H9 (cell line): ENCODE measurements at regions not wholly inside any gene's neighbourhood (a gene's known extent, or its start where the extent isn't known, plus 50 kb on each side); places are given as distances from the start of the nearest gene placed in this dataset.

ENCODE experiments used
- DNase-seq: peaks from one replicate; pipeline ENCODE4 v3.0.0-alpha.2; 2017
- H2AFZ ChIP-seq: one replicate; pipeline ENCODE4 v1.6.1; 2013; ENCODE audit warnings: mild to moderate bottlenecking, low read length, control low read depth, moderate library complexity
- H2AK5ac ChIP-seq: 2 replicates; pipeline ENCODE4 v1.6.1; 2013; ENCODE audit warnings: low read length, control low read depth, mixed read lengths; ENCODE audit not compliant: insufficient read length
- H2BK120ac ChIP-seq: one replicate; pipeline ENCODE4 v1.6.1; 2013; ENCODE audit warnings: low read depth, mild to moderate bottlenecking, low read length, control low read depth, inconsistent platforms; ENCODE audit not compliant: poor library complexity, severe bottlenecking
- H2BK12ac ChIP-seq: 2 replicates; pipeline ENCODE4 v1.6.1; 2013; ENCODE audit warnings: low read length, control low read depth, mixed read lengths, low read depth; ENCODE audit not compliant: insufficient read length
- H2BK15ac ChIP-seq: 2 replicates; pipeline ENCODE4 v1.6.1; 2013; ENCODE audit warnings: low read depth, low read length, control low read depth
- H2BK20ac ChIP-seq: one replicate; pipeline ENCODE4 v1.6.1; 2013; ENCODE audit warnings: low read depth, mild to moderate bottlenecking, low read length, control low read depth, inconsistent platforms; ENCODE audit not compliant: poor library complexity, severe bottlenecking
- H2BK5ac ChIP-seq: 2 replicates; pipeline ENCODE4 v1.6.1; 2013; ENCODE audit warnings: low read length, control low read depth, mixed read lengths; ENCODE audit not compliant: insufficient read length
- H3K14ac ChIP-seq: 2 replicates; pipeline ENCODE4 v1.6.1; 2013; ENCODE audit warnings: low read length, control low read depth; ENCODE audit not compliant: insufficient read depth
- H3K18ac ChIP-seq: 2 replicates; pipeline ENCODE4 v1.6.1; 2013; ENCODE audit warnings: low read depth, mild to moderate bottlenecking, mixed read lengths, low read length, control low read depth; ENCODE audit not compliant: insufficient read length
- H3K23ac ChIP-seq: 2 replicates; pipeline ENCODE4 v1.6.1; 2013; ENCODE audit warnings: low read length, control low read depth, mixed read lengths, low read depth; ENCODE audit not compliant: insufficient read length
- H3K23me2 ChIP-seq: 2 replicates; pipeline ENCODE4 v1.6.1; 2013; ENCODE audit warnings: low read depth, mild to moderate bottlenecking, mixed read lengths, low read length, control low read depth; ENCODE audit not compliant: insufficient read length, poor library complexity, severe bottlenecking
- H3K27ac ChIP-seq: 2 replicates; pipeline ENCODE4 v1.5.1; 2013; ENCODE audit warnings: low read length, control low read depth, mixed read lengths, low read depth; ENCODE audit not compliant: insufficient read length
- H3K27me3 ChIP-seq: 2 replicates; pipeline ENCODE4 v1.6.1; 2013; ENCODE audit warnings: low read length, control low read depth, inconsistent platforms; ENCODE audit not compliant: insufficient read depth
- H3K4ac ChIP-seq: 2 replicates; pipeline ENCODE4 v1.6.1; 2013; ENCODE audit warnings: low read depth, mild to moderate bottlenecking, control low read depth, inconsistent platforms, low read length, moderate library complexity
- H3K4me1 ChIP-seq: 2 replicates; pipeline ENCODE4 v1.6.1; 2013; ENCODE audit warnings: low read length, control low read depth, inconsistent platforms; ENCODE audit not compliant: insufficient read depth
- H3K4me2 ChIP-seq: 2 replicates; pipeline ENCODE4 v1.6.1; 2013; ENCODE audit warnings: low read length, control low read depth, mixed read lengths; ENCODE audit not compliant: insufficient read length, insufficient read depth
- H3K56ac ChIP-seq: 2 replicates; pipeline ENCODE4 v1.6.1; 2013; ENCODE audit warnings: low read depth, mild to moderate bottlenecking, mixed read lengths, low read length, control low read depth; ENCODE audit not compliant: insufficient read length
- H3K79me1 ChIP-seq: 2 replicates; pipeline ENCODE4 v1.6.1; 2013; ENCODE audit warnings: low read depth, mild to moderate bottlenecking, moderate library complexity, low read length, control low read depth, inconsistent platforms; ENCODE audit not compliant: insufficient read depth, poor library complexity, severe bottlenecking
- H3K79me2 ChIP-seq: 2 replicates; pipeline ENCODE4 v1.6.1; 2013; ENCODE audit warnings: low read length, control low read depth, inconsistent platforms; ENCODE audit not compliant: insufficient read depth
- H3K9ac ChIP-seq: 2 replicates; pipeline ENCODE4 v1.6.1; 2013; ENCODE audit warnings: low read length, control low read depth, mixed read lengths; ENCODE audit not compliant: insufficient read length; ENCODE audit errors: extremely low read depth
- H3K9me3 ChIP-seq: one replicate; pipeline ENCODE4 v1.6.1; 2013; ENCODE audit warnings: low read depth, low read length, inconsistent platforms; ENCODE audit not compliant: control insufficient read depth
- H3T11ph ChIP-seq: one replicate; pipeline ENCODE4 v1.6.1; 2013; ENCODE audit warnings: mild to moderate bottlenecking, low read length, control low read depth, inconsistent platforms
- H4K20me1 ChIP-seq: one replicate; pipeline ENCODE4 v1.6.1; 2013; ENCODE audit not compliant: control insufficient read depth, insufficient read length, insufficient read depth
- H4K5ac ChIP-seq: 2 replicates; pipeline ENCODE4 v1.6.1; 2013; ENCODE audit warnings: low read depth, mild to moderate bottlenecking, mixed read lengths, low read length, control low read depth; ENCODE audit not compliant: insufficient read length
- H4K8ac ChIP-seq: replicated peaks from 2 replicates; pipeline ENCODE4 v1.6.1; 2013; ENCODE audit warnings: low read length, control low read depth, mixed read lengths, low read depth; ENCODE audit not compliant: insufficient read length
- H4K91ac ChIP-seq: 2 replicates; pipeline ENCODE4 v1.6.1; 2013; ENCODE audit warnings: low read depth, mild to moderate bottlenecking, moderate library complexity, mixed read lengths, low read length, control low read depth; ENCODE audit not compliant: insufficient read length
- H3K27ac Mint-ChIP-seq, 3 experiments: 2 replicates in 2 of 3; 3 replicates in 1 of 3; pipeline ENCODE4 v1.8.0; 2020 to 2021; ENCODE audit warnings: mixed read lengths in 3 of 3, mild to moderate bottlenecking in 1 of 3, moderate library complexity in 1 of 3
- H3K27me3 Mint-ChIP-seq: 2 replicates; pipeline ENCODE4 v1.8.0; 2021; ENCODE audit warnings: low read depth, mild to moderate bottlenecking, moderate library complexity, mixed read lengths
- H3K36me3 Mint-ChIP-seq, 3 experiments: 2 replicates in 2 of 3; 3 replicates in 1 of 3; pipeline ENCODE4 v1.8.0; 2020 to 2021; ENCODE audit warnings: low read depth in 3 of 3, mixed read lengths in 3 of 3; ENCODE audit not compliant: insufficient read depth in 1 of 3
- H3K4me1 Mint-ChIP-seq, 2 experiments: 2 replicates each; pipeline ENCODE4 v1.8.0; 2020; ENCODE audit warnings: mixed read lengths in 2 of 2
- H3K4me3 Mint-ChIP-seq, 2 experiments: 2 replicates in 1 of 2; 3 replicates in 1 of 2; pipeline ENCODE4 v1.8.0; 2020 to 2021; ENCODE audit warnings: mild to moderate bottlenecking in 2 of 2, mixed read lengths in 2 of 2, moderate library complexity in 1 of 2
- H3K9me3 Mint-ChIP-seq, 2 experiments: 2 replicates in 1 of 2; 3 replicates in 1 of 2; pipeline ENCODE4 v1.8.0; 2020; ENCODE audit warnings: mild to moderate bottlenecking in 2 of 2, mixed read lengths in 2 of 2, moderate library complexity in 1 of 2
- WGBS: extraction: QIAGEN DNeasy Blood & Tissue Kit; methylation state at CpG from one replicate; pipeline ENCODE4 v1.1.7; 2013; ENCODE audit warnings: missing lambda C conversion rate, low lambda C conversion rate, mixed read lengths; ENCODE audit not compliant: insufficient read length; ENCODE audit errors: extremely low coverage; 5-methylcytosine and 5-hydroxymethylcytosine counted together
- TF ChIP-seq, protein P1 (sequence below): fragments of 200-600 bp; sonication (generic); conservative IDR thresholded peaks from 3 replicates; pipeline ENCODE4 v1.8.0; 2021; ENCODE audit warnings: antibody characterized with exemption, mild to moderate bottlenecking

GRCh38 chr1:117812869-117813511 is 116.4 kb downstream of the GDAP2 start:
- Histone ChIP-seq H2BK5ac (no peak overlapping the region), H3K4me2 (no peak overlapping the region), H3K23me2 (no peaks in the 10 kb centered on the region), H3K9ac (no peak overlapping the region), H3K79me1 (no peaks in the 10 kb centered on the region), H2AFZ (no peak overlapping the region), H4K5ac (no peak overlapping the region), H4K91ac (no peak overlapping the region), H3K18ac (no peak overlapping the region), H2BK12ac (no peak overlapping the region), H3K4ac (no peak overlapping the region), H2BK15ac (no peak overlapping the region), H2AK5ac (no peak overlapping the region), H3K23ac (no peak overlapping the region), H3K27me3 (no peaks in the 10 kb centered on the region), H3K14ac (no peak overlapping the region), H2BK20ac (no peak overlapping the region), H3K79me2 (no peaks in the 10 kb centered on the region), H3K4me1 (no peaks in the 10 kb centered on the region), H3K27ac (no peak overlapping the region), H3K56ac (no peak overlapping the region), H3K9me3 (no peaks in the 10 kb centered on the region), H3T11ph (no peak overlapping the region), H4K20me1 (no peaks in the 10 kb centered on the region), H2BK120ac (no peak overlapping the region), H4K8ac (no peak overlapping the region)
- peak overlapping the region in 1 of 3 experiments; percentile 35; a peak in 1 of 7 replicates for H3K27ac Mint-ChIP-seq
- no CpG with 5 or more reads among the region's 1 CpG for WGBS
- no peak for DNase-seq
- H3K27me3 Mint-ChIP-seq = no peaks in the 10 kb centered on the region
- H3K4me1 Mint-ChIP-seq = no peaks in the 10 kb centered on the region
- TF ChIP-seq, protein P1, sequence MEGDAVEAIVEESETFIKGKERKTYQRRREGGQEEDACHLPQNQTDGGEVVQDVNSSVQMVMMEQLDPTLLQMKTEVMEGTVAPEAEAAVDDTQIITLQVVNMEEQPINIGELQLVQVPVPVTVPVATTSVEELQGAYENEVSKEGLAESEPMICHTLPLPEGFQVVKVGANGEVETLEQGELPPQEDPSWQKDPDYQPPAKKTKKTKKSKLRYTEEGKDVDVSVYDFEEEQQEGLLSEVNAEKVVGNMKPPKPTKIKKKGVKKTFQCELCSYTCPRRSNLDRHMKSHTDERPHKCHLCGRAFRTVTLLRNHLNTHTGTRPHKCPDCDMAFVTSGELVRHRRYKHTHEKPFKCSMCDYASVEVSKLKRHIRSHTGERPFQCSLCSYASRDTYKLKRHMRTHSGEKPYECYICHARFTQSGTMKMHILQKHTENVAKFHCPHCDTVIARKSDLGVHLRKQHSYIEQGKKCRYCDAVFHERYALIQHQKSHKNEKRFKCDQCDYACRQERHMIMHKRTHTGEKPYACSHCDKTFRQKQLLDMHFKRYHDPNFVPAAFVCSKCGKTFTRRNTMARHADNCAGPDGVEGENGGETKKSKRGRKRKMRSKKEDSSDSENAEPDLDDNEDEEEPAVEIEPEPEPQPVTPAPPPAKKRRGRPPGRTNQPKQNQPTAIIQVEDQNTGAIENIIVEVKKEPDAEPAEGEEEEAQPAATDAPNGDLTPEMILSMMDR = no peak
- no peaks in the 10 kb centered on the region for H3K36me3 Mint-ChIP-seq
- no peak overlapping the region for H3K4me3 Mint-ChIP-seq
- no peaks in the 10 kb centered on the region for H3K9me3 Mint-ChIP-seq
